ENCODE measurements at regions not wholly inside any gene's neighbourhood (a gene's known extent, or its start where the extent isn't known, plus 50 kb on each side); places are given as distances from the start of the nearest gene placed in this dataset.

GRCh38 chr2:16035747-16036745, 95.7 kb downstream of the MYCN start:
- H3K27ac ChIP-seq (ENCODE audit: low read length in 2 of 2), result no peak overlapping the region
- H3K4me3 Mint-ChIP-seq, result no peak overlapping the region
- no peaks in the 10 kb centered on the region for H3K27me3 ChIP-seq (replicated peaks in 1 of 4; ENCODE audit: control extremely low read depth in 1 of 4, control insufficient read depth in 3 of 4, insufficient read depth in 4 of 4, low read length in 3 of 4)
- H3K27ac Mint-ChIP-seq, result no peak overlapping the region
- no peaks in the 10 kb centered on the region for H3K9me3 Mint-ChIP-seq (ENCODE audit: insufficient read depth)
- H2AFZ ChIP-seq (ENCODE audit: insufficient read depth, low read depth, low read length, poor library complexity, severe bottlenecking), result no peak overlapping the region
- intact Hi-C loops (cut with micrococcal nuclease), result no loop called here
- DNase-seq (no peak), ATAC-seq (ENCODE audit: low read depth) (no peak)
- no peaks in the 10 kb centered on the region for H4K20me1 ChIP-seq (ENCODE audit: control insufficient read depth, insufficient read depth, low read length, poor library complexity, severe bottlenecking)
- TF ChIP-seq EZH2 (IDR thresholded peaks at IDR 0.05; ENCODE audit: borderline replicate concordance, insufficient read depth, low read depth, low read length, poor library complexity, severe bottlenecking), result no peak
- TF ChIP-seq CTCF (IDR thresholded peaks at IDR 0.05), result no peak
- ChIA-PET POLR2A (no interaction called here), CTCF (no interaction called here)
- H3K4me3 ChIP-seq (ENCODE audit: control extremely low read depth in 1 of 5, extremely low read depth in 1 of 5, insufficient read depth in 1 of 5, low read depth in 2 of 5, low read length in 4 of 5), result no peak overlapping the region
- H3K4me1 ChIP-seq (ENCODE audit: control insufficient read depth in 2 of 2, insufficient read depth in 2 of 2, low read length in 2 of 2), result no peaks in the 10 kb centered on the region
- H3K4me2 ChIP-seq (replicated peaks; ENCODE audit: low read depth, low read length, poor library complexity, severe bottlenecking), result no peak overlapping the region
- peaks cover 0 to 4% (median 0%) of the 10 kb centered on the region in 3 donors for H3K9me3 ChIP-seq (ENCODE audit: control extremely low read depth in 1 of 3, control insufficient read depth in 2 of 3, insufficient read depth in 1 of 3, low read length in 2 of 3)
- H3K4me1 Mint-ChIP-seq, result no peaks in the 10 kb centered on the region
- WGBS (ENCODE audit: insufficient coverage), result 71% methylated on average over 8 of the region's 11 CpGs
- H3K9ac ChIP-seq (ENCODE audit: low read length), result no peak overlapping the region
- no peaks in the 10 kb centered on the region for H3K36me3 ChIP-seq (replicated peaks in 1 of 2; ENCODE audit: control extremely low read depth in 1 of 2, control insufficient read depth in 1 of 2, extremely low read depth in 1 of 2, insufficient read depth in 2 of 2, low read length in 1 of 2)
- no peaks in the 10 kb centered on the region for H3K79me2 ChIP-seq (ENCODE audit: control insufficient read depth, insufficient read depth, low read length)
- no peaks in the 10 kb centered on the region for H3K27me3 Mint-ChIP-seq

Measured in B cell (primary cell).